RWPE1 (cell line): ENCODE measurements at regions not wholly inside any gene's neighbourhood (a gene's known extent, or its start where the extent isn't known, plus 50 kb on each side); places are given as distances from the start of the nearest gene placed in this dataset.

Experiments
- CTCF ChIA-PET: fragments of 350-600 bp; sonication (Branson Sonifier 250); formaldehyde crosslinking; extraction: SDS; loops from one replicate; lab custom pipeline; 2021; lab: Yijun Ruan, JAX
- POLR2A ChIA-PET: fragments of 400-600 bp; formaldehyde crosslinking; extraction: SDS; loops from one replicate; lab custom pipeline; 2020; ENCODE audit warnings: antibody characterized with exemption; ENCODE audit not compliant: low non-redundant PET; lab: Yijun Ruan, JAX
- DNase-seq: peaks from one replicate; pipeline ENCODE4 v3.0.0; 2012; ENCODE audit warnings: low spot score
- H3K27ac ChIP-seq: fragments of 450-650 bp; 2 replicates; pipeline ENCODE4 v1.5.1; 2017
- TF ChIP-seq, protein P1 (sequence below): fragments of 450-650 bp; conservative IDR thresholded peaks from 2 replicates; pipeline ENCODE4 v1.5.1; 2017; ENCODE audit warnings: low read depth, mild to moderate bottlenecking

DNA sequence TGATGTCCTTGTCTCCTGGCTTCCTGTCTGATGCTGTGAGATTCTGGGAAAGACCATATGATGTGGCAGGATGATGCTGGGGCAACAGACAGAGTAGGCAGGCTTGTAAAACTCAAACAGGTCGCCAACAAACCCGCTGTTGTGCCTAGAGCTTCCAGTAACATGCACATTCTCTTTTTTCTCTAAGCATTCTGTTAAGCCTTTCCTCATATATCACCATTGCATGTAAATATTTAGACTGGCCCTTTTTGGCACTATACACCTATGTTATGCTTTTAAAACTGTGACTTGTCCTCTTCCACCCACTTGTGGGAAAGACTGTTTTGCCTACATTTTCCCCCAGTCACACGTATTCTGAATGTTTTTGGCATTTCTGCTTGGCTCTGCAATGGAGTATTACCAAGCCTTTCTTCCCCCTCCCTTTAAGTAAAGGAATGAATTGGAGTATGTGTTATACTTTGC lies 250.4 kb upstream of the TANK start:
- CTCF ChIA-PET = interaction anchor here (0.7 kb wide), 1 partner anchor 308 kb away, joined by 3 read pairs; no protein-coding TSS in a partner anchor
- TF ChIP-seq, protein P1, sequence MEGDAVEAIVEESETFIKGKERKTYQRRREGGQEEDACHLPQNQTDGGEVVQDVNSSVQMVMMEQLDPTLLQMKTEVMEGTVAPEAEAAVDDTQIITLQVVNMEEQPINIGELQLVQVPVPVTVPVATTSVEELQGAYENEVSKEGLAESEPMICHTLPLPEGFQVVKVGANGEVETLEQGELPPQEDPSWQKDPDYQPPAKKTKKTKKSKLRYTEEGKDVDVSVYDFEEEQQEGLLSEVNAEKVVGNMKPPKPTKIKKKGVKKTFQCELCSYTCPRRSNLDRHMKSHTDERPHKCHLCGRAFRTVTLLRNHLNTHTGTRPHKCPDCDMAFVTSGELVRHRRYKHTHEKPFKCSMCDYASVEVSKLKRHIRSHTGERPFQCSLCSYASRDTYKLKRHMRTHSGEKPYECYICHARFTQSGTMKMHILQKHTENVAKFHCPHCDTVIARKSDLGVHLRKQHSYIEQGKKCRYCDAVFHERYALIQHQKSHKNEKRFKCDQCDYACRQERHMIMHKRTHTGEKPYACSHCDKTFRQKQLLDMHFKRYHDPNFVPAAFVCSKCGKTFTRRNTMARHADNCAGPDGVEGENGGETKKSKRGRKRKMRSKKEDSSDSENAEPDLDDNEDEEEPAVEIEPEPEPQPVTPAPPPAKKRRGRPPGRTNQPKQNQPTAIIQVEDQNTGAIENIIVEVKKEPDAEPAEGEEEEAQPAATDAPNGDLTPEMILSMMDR = no peak
- H3K27ac ChIP-seq = no peak overlapping the region
- POLR2A ChIA-PET = no interaction called here
- no peak for DNase-seq

DNA sequence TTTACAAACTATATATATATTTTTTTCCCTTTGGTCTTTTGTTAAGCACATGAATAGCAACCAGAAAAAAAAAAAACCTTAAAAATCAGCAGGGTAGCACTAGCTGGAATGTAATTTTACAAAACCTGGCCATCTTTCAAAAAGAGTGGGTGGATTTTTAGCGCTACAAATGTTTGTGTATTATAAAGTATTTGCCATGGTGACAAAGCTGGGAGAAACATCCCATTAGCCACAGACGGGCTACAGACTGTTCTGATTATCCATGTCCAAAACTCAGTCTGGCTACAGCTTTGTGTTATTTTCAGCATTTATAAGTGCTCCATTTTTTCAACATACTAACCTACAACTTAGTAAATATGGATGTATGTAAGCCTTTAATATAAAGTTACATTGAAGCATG lies 249.5 kb upstream of the TANK start:
- H3K27ac ChIP-seq = no peak overlapping the region
- DNase-seq = no peak
- POLR2A ChIA-PET = no interaction called here
- CTCF ChIA-PET = interaction anchor here (0.7 kb wide), 2 partner anchors 8 to 309 kb away, joined by 3 read pairs; no protein-coding TSS in a partner anchor
- TF ChIP-seq, protein P1 = no peak

DNA sequence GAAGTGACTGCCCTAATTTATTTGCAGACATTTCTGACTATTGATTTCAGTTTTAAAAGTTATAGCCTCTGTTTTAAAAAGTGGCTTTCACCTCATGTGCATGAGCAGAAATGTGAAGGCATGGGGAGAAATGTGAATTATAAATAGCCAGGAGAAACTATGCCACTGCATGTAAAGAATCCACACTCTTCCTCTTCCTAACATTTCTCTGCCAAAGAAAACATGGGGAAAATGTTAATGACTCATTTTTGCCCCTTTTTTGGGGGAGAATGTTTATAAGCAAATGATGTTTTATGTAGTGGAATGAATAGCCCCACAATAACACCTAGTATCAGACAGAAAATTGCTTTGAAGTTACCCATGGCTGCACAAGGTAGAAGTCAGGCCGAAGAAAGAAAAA lies 249.0 kb upstream of the TANK start:
- POLR2A ChIA-PET = no interaction called here
- no peak overlapping the region for H3K27ac ChIP-seq
- CTCF ChIA-PET = no interaction called here

DNA sequence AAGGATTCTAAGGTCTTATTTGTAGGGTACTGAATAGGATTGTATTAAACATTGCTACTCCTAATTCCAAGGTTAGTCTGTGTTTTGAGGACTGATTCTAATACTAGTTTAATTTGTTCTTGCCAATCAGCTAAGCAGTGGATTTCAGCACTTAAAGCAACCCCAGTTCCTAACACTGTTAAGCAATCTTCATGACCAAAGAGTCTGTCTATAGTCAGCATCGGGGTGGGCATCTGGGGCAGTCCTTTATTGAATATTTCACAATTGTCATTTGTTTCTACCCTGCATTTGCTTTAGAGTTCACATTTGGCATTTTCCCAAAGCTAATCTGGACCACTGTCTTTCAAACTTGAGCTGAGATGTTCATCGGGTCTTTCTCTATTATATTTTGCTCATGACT lies 248.0 kb upstream of the TANK start:
- TF ChIP-seq, protein P1 = no peak
- ChIA-PET CTCF (no interaction called here), POLR2A (no interaction called here)
- H3K27ac ChIP-seq = no peak overlapping the region
- DNase-seq = no peak

More for the DNA sequence above, 249.0 kb upstream of the TANK start:
- DNase-seq = no peak
- TF ChIP-seq, protein P1 = no peak

DNA sequence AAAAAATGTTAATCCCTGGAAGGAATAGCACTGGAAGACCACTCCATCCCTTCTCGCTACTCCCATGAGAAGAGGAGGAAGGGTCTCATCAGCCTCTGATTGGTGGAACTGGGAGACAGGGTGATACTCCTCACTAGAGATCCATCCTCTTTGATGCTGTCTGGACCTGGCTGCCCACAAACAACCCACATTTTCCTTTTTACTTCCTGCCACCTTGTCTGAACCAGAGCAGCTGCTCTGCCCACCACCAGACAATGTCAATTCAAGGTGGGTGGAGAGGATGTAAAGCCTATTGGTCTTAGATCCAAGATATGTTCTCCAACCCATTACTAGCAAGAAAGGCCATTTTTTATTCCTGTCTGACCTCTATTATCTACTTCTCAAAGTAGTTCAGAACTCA lies 246.9 kb upstream of the TANK start:
- CTCF ChIA-PET = no interaction called here

DNA sequence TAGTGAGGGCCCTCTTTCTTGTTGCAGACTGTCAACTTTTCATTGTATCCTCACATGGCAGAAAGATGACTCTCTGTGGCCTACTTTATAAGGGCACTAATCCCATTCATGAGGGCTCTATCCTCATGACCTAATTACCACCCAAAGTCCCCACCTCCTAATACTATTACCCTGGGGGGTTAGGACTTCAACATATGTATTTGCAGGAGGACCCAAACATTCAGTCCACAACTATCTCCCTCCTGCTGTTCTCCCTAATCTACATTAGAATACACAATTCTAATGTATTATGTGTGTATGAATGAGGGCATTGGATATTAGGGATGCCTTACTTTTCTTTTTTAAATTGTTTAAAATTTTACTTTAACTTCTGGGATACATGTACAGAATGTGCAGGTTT lies 246.0 kb upstream of the TANK start:
- TF ChIP-seq, protein P1 = no peak
- POLR2A ChIA-PET = no interaction called here
- H3K27ac ChIP-seq = no peak overlapping the region
- no peak for DNase-seq
- CTCF ChIA-PET = no interaction called here

More for the DNA sequence above, 246.9 kb upstream of the TANK start:
- DNase-seq = no peak
- no peak overlapping the region for H3K27ac ChIP-seq
- POLR2A ChIA-PET = no interaction called here
- TF ChIP-seq, protein P1 = no peak
